OCI-LY7 (cell line): ENCODE measurements at regions not wholly inside any gene's neighbourhood (a gene's known extent, or its start where the extent isn't known, plus 50 kb on each side); places are given as distances from the start of the nearest gene placed in this dataset.

Experiments used
- EZH2phosphoT487 ChIP-seq: fragments of 200-600 bp; sonication (generic); IDR thresholded peaks from 2 replicates; pipeline ENCODE4 v1.6.1; 2018; ENCODE audit warnings: low read depth, borderline replicate concordance, mild to moderate bottlenecking, mixed run types, antibody characterized with exemption, low read length, moderate library complexity, mixed read lengths
- TF ChIP-seq, protein P1 (sequence below): fragments of 200-600 bp; sonication (generic); conservative IDR thresholded peaks from 2 replicates; pipeline ENCODE4 v1.5.1; 2014; ENCODE audit warnings: mild to moderate bottlenecking, antibody characterized with exemption, low read length, moderate library complexity, mixed read lengths

DNA sequence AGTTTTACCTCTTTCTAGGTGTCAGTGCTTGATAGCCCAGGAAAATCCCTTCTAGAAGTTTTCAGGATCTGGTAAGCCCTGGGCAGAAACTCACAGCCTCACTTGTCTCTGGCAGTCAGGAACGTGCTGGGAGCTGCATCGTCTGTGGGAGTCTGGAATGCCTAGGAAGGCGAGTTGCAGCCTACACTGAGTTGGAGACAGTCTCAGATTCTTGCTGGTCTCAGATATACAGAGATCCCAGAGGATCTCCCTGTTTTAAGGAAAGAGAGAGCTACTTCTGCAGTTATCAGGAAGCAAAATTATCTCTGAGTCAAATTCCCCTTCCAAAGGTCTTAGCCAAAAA is 104.4 kb upstream of the CDC42EP3 start:
- TF ChIP-seq, protein P1, sequence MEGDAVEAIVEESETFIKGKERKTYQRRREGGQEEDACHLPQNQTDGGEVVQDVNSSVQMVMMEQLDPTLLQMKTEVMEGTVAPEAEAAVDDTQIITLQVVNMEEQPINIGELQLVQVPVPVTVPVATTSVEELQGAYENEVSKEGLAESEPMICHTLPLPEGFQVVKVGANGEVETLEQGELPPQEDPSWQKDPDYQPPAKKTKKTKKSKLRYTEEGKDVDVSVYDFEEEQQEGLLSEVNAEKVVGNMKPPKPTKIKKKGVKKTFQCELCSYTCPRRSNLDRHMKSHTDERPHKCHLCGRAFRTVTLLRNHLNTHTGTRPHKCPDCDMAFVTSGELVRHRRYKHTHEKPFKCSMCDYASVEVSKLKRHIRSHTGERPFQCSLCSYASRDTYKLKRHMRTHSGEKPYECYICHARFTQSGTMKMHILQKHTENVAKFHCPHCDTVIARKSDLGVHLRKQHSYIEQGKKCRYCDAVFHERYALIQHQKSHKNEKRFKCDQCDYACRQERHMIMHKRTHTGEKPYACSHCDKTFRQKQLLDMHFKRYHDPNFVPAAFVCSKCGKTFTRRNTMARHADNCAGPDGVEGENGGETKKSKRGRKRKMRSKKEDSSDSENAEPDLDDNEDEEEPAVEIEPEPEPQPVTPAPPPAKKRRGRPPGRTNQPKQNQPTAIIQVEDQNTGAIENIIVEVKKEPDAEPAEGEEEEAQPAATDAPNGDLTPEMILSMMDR: no peak
- no peak for TF ChIP-seq EZH2phosphoT487
